Gastrocnemius medialis (tissue), 4 donors: ENCODE measurements at regions not wholly inside any gene's neighbourhood (a gene's known extent, or its start where the extent isn't known, plus 50 kb on each side); places are given as distances from the start of the nearest gene placed in this dataset.

Experiments used
- ATAC-seq, 2 donors: fragments of 150-250 bp; one replicate each; pipeline ENCODE4 v1.9.1; 2016
- DNase-seq, 2 donors: peaks; one replicate each; pipeline ENCODE4 v3.0.0-alpha.2; 2019
- H3K27ac ChIP-seq, 4 donors: fragments of 200-600 bp; sonication (generic); 1 replicate in 1 of 4; 2 replicates in 3 of 4; pipeline ENCODE4 v1.5.1; 2016 to 2018; ENCODE audit warnings: mild to moderate bottlenecking in 2 of 4, moderate library complexity in 1 of 4
- H3K27me3 ChIP-seq, 3 donors: fragments of 200-600 bp; sonication (generic) in 2 of 3; 1 replicate in 1 of 3; 2 replicates in 2 of 3; pipeline versions ENCODE4 v1.5.1 to v1.6.0; 2016 to 2019; ENCODE audit warnings: mild to moderate bottlenecking in 1 of 3, moderate library complexity in 1 of 3
- H3K36me3 ChIP-seq, 2 donors: fragments of 200-600 bp; sonication (generic) in 1 of 2; one replicate each; pipeline ENCODE4 v1.5.1; 2017 to 2018
- H3K4me1 ChIP-seq, 2 donors: fragments of 200-600 bp; sonication (generic) in 1 of 2; one replicate each; pipeline ENCODE4 v1.5.1; 2016 to 2017; ENCODE audit warnings: mild to moderate bottlenecking in 2 of 2
- H3K4me3 ChIP-seq, 4 donors: fragments of 200-600 bp; sonication (generic) in 3 of 4; 1 replicate in 1 of 4; 2 replicates in 3 of 4; pipeline ENCODE4 v1.5.1; 2016 to 2019; ENCODE audit warnings: mild to moderate bottlenecking in 2 of 4
- H3K9me3 ChIP-seq, 3 donors: fragments of 200-600 bp; sonication (generic) in 2 of 3; 1 replicate in 1 of 3; 2 replicates in 2 of 3; pipeline ENCODE4 v1.5.1; 2016 to 2019
- POLR2A ChIP-seq, 2 donors: fragments of 450-650 bp; IDR thresholded peaks; one replicate each; pipeline ENCODE4 v1.6.1; 2017; ENCODE audit warnings: antibody characterized with exemption in 2 of 2, mild to moderate bottlenecking in 2 of 2, moderate library complexity in 2 of 2
- in situ Hi-C, 4 donors: fragments of 200-750 bp; cut with MboI; loops; one replicate each; pipeline versions ENCODE4 v1.15.0 to v1.8.0; 2017; ENCODE audit warnings: low sequenced_read_pairs in 4 of 4
- intact Hi-C: fragments of 100-400 bp; cut with DNase I; formaldehyde crosslinking; loops from one replicate; pipeline ENCODE4 v1.15.1; 2023; ENCODE audit warnings: low total_unique reads
- TF ChIP-seq, protein P1 (sequence below), 5 experiments: fragments of 450-650 bp in 3 of 5; fragments of 200-600 bp in 2 of 5; sonication (generic) in 2 of 5; IDR thresholded peaks in 4 of 5; conservative IDR thresholded peaks in 1 of 5; 1 replicate in 4 of 5; 2 replicates in 1 of 5; pipeline ENCODE4 v1.5.1; 2016 to 2019; ENCODE audit warnings: antibody characterized with exemption in 5 of 5, mild to moderate bottlenecking in 3 of 5, moderate library complexity in 3 of 5

DNA sequence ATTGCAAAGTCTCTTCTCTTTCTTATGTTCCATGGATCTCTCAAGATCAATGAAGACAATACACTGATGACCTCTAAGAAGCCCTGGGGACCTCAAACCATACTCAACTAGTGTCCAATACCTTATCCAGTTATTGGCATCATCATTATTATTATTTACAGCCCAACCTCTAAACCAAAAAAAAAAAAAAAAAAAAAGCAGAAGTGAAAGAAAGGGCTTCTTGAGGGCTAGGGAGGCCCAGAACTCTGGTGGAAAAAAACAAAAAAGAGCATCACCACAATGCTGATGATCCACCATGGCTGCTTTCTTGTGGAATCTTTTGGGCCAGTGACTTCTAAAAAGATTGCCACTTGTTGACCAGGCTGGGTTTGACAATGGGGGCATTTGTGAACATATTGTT lies 324.9 kb downstream of the LPIN1 start:
- in situ Hi-C loops (no loop called here), intact Hi-C loops (no loop called here)
- Histone ChIP-seq H3K4me3 (no peak overlapping the region), H3K9me3 (no peaks in the 10 kb centered on the region), H3K27me3 (no peaks in the 10 kb centered on the region), H3K4me1 (no peaks in the 10 kb centered on the region), H3K36me3 (no peaks in the 10 kb centered on the region), H3K27ac (no peak overlapping the region)
- ATAC-seq (no peak), DNase-seq (no peak)
- TF ChIP-seq, protein P1, sequence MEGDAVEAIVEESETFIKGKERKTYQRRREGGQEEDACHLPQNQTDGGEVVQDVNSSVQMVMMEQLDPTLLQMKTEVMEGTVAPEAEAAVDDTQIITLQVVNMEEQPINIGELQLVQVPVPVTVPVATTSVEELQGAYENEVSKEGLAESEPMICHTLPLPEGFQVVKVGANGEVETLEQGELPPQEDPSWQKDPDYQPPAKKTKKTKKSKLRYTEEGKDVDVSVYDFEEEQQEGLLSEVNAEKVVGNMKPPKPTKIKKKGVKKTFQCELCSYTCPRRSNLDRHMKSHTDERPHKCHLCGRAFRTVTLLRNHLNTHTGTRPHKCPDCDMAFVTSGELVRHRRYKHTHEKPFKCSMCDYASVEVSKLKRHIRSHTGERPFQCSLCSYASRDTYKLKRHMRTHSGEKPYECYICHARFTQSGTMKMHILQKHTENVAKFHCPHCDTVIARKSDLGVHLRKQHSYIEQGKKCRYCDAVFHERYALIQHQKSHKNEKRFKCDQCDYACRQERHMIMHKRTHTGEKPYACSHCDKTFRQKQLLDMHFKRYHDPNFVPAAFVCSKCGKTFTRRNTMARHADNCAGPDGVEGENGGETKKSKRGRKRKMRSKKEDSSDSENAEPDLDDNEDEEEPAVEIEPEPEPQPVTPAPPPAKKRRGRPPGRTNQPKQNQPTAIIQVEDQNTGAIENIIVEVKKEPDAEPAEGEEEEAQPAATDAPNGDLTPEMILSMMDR (IDR thresholded peaks at IDR 0.05 in 4 of 5, conservative IDR thresholded peaks at IDR 0.05 in 1 of 5) = no peak
- TF ChIP-seq POLR2A (IDR thresholded peaks at IDR 0.05) = no peak

DNA sequence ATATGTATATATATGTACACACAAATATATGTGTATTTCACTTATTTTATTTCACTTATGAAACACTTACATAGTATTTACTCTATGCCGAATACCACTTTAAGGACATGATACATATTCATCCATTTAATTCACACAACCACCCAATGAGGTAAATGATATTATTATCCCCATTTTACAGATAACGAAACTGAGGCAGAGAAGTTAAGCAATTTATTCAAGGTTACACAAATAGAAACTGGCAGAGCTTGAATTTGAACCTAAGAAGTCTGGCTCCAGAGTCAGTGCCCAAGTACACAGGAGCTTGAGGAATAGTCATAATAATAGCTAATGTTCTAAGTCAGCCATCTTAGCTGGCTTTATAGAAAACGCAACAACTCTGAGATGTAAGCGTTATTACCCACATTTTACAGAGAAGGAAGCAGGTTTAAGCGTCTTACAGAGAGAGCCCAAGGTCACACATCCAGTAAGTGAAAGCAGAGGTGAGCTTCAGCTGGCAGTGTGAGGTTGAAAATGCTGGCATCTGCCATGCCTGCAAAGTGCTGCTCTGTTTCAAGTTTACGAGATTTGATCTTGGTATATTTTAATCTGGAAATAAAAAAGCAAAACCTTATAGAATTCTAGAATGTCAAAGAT lies 326.9 kb downstream of the LPIN1 start:
- no peak for ATAC-seq
- intact Hi-C loops = no loop called here
- Histone ChIP-seq H3K9me3 (no peaks in the 10 kb centered on the region), H3K36me3 (no peaks in the 10 kb centered on the region), H3K4me1 (no peaks in the 10 kb centered on the region), H3K27ac (no peak overlapping the region), H3K4me3 (no peak overlapping the region), H3K27me3 (no peaks in the 10 kb centered on the region)
- no peak for DNase-seq
- TF ChIP-seq POLR2A (IDR thresholded peaks at IDR 0.05) = no peak
- TF ChIP-seq, protein P1 (IDR thresholded peaks at IDR 0.05 in 4 of 5, conservative IDR thresholded peaks at IDR 0.05 in 1 of 5) = no peak
- in situ Hi-C loops = no loop called here

DNA sequence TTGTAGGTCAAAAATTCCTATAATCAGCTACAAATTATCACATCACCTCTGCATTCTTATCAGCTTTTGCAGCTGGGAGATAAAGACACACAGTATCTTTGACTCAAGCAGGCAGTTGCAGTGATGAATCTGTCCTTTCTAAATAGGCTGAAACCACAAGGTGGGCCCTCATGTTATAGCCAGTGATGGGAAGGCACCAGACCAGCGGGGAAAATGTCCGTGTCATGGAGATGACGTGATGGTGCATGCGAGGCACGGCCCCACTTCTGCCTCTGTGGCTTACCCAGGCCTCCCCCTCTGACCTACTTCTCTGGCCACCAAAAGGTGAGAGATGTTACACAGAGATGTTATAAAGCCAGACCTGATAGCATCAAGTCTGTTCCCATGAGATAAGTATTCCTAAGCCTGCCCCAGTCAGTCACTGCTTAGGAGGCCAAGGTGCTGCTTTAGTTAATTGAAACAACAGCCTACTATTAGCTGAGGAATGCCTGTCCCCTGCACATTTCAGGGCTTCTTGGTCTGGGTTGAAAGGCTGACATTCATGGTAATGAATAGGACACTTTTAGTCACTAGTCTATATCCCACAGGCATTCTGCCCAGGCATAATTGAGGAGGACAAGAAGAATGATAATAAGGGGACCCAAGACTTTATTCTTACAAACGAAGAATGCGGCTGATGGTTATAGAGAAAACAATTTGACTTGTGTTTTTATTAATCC lies 327.9 kb downstream of the LPIN1 start:
- in situ Hi-C loops = no loop called here
- H3K4me3 ChIP-seq = no peak overlapping the region
- DNase-seq (no peak), ATAC-seq (no peak)
- TF ChIP-seq, protein P1 (IDR thresholded peaks at IDR 0.05 in 4 of 5, conservative IDR thresholded peaks at IDR 0.05 in 1 of 5) = no peak
- no peak for TF ChIP-seq POLR2A (IDR thresholded peaks at IDR 0.05)
- intact Hi-C loops = no loop called here
- H3K4me1 ChIP-seq = no peaks in the 10 kb centered on the region
- no peaks in the 10 kb centered on the region for H3K27me3 ChIP-seq
- no peaks in the 10 kb centered on the region for H3K36me3 ChIP-seq
- no peak overlapping the region for H3K27ac ChIP-seq
- H3K9me3 ChIP-seq = no peaks in the 10 kb centered on the region

DNA sequence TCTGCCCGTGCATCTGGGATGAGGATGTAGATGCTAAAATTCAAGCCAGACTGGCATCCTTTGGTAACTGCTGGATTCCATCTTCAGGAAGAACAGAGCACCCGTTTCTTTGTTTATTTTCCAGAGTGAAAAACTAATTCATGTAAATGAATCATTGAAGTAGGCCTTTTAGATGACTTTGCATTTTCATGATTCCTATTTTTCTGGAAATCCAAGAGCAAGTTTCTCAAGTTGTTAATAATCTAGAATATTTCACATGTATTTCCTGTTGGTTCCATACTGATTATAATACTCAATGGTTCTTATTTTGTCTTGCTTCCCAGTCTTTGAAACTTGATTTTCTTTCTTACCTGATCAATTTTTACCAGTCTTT lies 328.4 kb downstream of the LPIN1 start:
- in situ Hi-C loops (no loop called here), intact Hi-C loops (no loop called here)
- no peak overlapping the region for H3K27ac ChIP-seq
- H3K27me3 ChIP-seq = no peaks in the 10 kb centered on the region
- ATAC-seq = no peak
- no peak for DNase-seq
- H3K9me3 ChIP-seq = no peaks in the 10 kb centered on the region
- no peak for TF ChIP-seq POLR2A (IDR thresholded peaks at IDR 0.05)
- TF ChIP-seq, protein P1 (IDR thresholded peaks at IDR 0.05 in 4 of 5, conservative IDR thresholded peaks at IDR 0.05 in 1 of 5) = no peak
- H3K36me3 ChIP-seq = no peaks in the 10 kb centered on the region
- no peaks in the 10 kb centered on the region for H3K4me1 ChIP-seq
- H3K4me3 ChIP-seq = no peak overlapping the region
